Mesenchymal stem cell (in vitro differentiated cells and primary cell): ENCODE measurements at regions not wholly inside any gene's neighbourhood (a gene's known extent, or its start where the extent isn't known, plus 50 kb on each side); places are given as distances from the start of the nearest gene placed in this dataset.
"Not testable (repeated sequence)": the region's sequence is repeated elsewhere in the genome, so short reads cannot be mapped to it uniquely, and the experiment has no call there.

ENCODE experiments used
- DNase-seq: peaks from one replicate; pipeline ENCODE4 v3.0.0-alpha.2; 2013
- H2AFZ ChIP-seq: one replicate; pipeline ENCODE4 v1.6.1; 2013; ENCODE audit warnings: low read depth, mild to moderate bottlenecking, control low read depth, inconsistent platforms, low read length, moderate library complexity
- H2AK5ac ChIP-seq: 2 replicates; pipeline ENCODE4 v1.6.1; 2013; ENCODE audit warnings: low read length, moderate library complexity, mild to moderate bottlenecking, inconsistent platforms; ENCODE audit not compliant: severe bottlenecking
- H2BK120ac ChIP-seq: one replicate; pipeline ENCODE4 v1.6.1; 2013; ENCODE audit warnings: low read depth, mild to moderate bottlenecking, inconsistent platforms, low read length, moderate library complexity
- H2BK12ac ChIP-seq, 2 experiments: one replicate each; pipeline ENCODE4 v1.6.1; 2013; ENCODE audit warnings: inconsistent platforms in 2 of 2, low read length in 2 of 2, mild to moderate bottlenecking in 2 of 2, moderate library complexity in 2 of 2, control low read depth in 1 of 2
- H2BK15ac ChIP-seq: one replicate; pipeline ENCODE4 v1.6.1; 2013; ENCODE audit warnings: mild to moderate bottlenecking, low read depth, inconsistent platforms; ENCODE audit not compliant: poor library complexity, severe bottlenecking
- H2BK5ac ChIP-seq: 2 replicates; pipeline ENCODE4 v1.6.1; 2013; ENCODE audit warnings: low read depth, mild to moderate bottlenecking, low read length, control low read depth, inconsistent platforms; ENCODE audit not compliant: poor library complexity, severe bottlenecking
- H3K14ac ChIP-seq, 2 experiments: one replicate each; pipeline ENCODE4 v1.6.1; 2013; ENCODE audit warnings: inconsistent platforms in 2 of 2, low read length in 2 of 2, control low read depth in 1 of 2, mild to moderate bottlenecking in 1 of 2, moderate library complexity in 1 of 2
- H3K18ac ChIP-seq, 2 experiments: one replicate each; pipeline ENCODE4 v1.6.1; 2013; ENCODE audit warnings: inconsistent platforms in 2 of 2, low read length in 2 of 2, control low read depth in 1 of 2, low read depth in 1 of 2, mild to moderate bottlenecking in 1 of 2
- H3K23ac ChIP-seq, 2 experiments: one replicate each; pipeline ENCODE4 v1.6.1; 2013; ENCODE audit warnings: inconsistent platforms in 2 of 2, low read length in 2 of 2, mild to moderate bottlenecking in 2 of 2, moderate library complexity in 2 of 2, control low read depth in 1 of 2
- H3K27ac ChIP-seq: 2 replicates; pipeline ENCODE4 v1.5.1; 2013; ENCODE audit warnings: mild to moderate bottlenecking, moderate library complexity, low read length, control low read depth, inconsistent platforms; ENCODE audit not compliant: poor library complexity, severe bottlenecking
- H3K27me3 ChIP-seq, 2 experiments: 2 replicates each; pipeline versions ENCODE4 v1.6.1 to v1.7.0; 2013; ENCODE audit warnings: low read length in 2 of 2, mild to moderate bottlenecking in 2 of 2, moderate library complexity in 2 of 2, control low read depth in 1 of 2, inconsistent platforms in 1 of 2; ENCODE audit not compliant: control insufficient read depth in 1 of 2, insufficient read depth in 1 of 2
- H3K36me3 ChIP-seq, 2 experiments: 2 replicates each; pipeline versions ENCODE4 v1.6.1 to v1.7.0; 2013; ENCODE audit warnings: low read length in 2 of 2, control low read depth in 1 of 2, inconsistent platforms in 1 of 2, low read depth in 1 of 2, mild to moderate bottlenecking in 1 of 2; ENCODE audit not compliant: insufficient read depth in 2 of 2, control insufficient read depth in 1 of 2
- H3K4ac ChIP-seq, 2 experiments: one replicate each; pipeline ENCODE4 v1.6.1; 2013; ENCODE audit warnings: inconsistent platforms in 2 of 2, low read length in 2 of 2, mild to moderate bottlenecking in 2 of 2, moderate library complexity in 2 of 2, control low read depth in 1 of 2, low read depth in 1 of 2
- H3K4me1 ChIP-seq: 2 replicates; pipeline ENCODE4 v1.6.1; 2013; ENCODE audit warnings: low read depth, low read length, control low read depth; ENCODE audit not compliant: control insufficient read depth, insufficient read depth
- H3K4me2 ChIP-seq: 2 replicates; pipeline ENCODE4 v1.6.1; 2013; ENCODE audit warnings: low read length, mild to moderate bottlenecking, inconsistent platforms; ENCODE audit not compliant: poor library complexity, severe bottlenecking
- H3K4me3 ChIP-seq, 2 experiments: 2 replicates each; pipeline versions ENCODE4 v1.5.1 to v1.7.0; 2013; ENCODE audit warnings: low read length in 2 of 2, mild to moderate bottlenecking in 2 of 2, control low read depth in 1 of 2, low read depth in 1 of 2; ENCODE audit not compliant: insufficient read depth in 1 of 2
- H3K79me1 ChIP-seq: replicated peaks from 2 replicates; pipeline ENCODE4 v1.6.1; 2013; ENCODE audit warnings: mild to moderate bottlenecking, control low read depth, low read length, inconsistent platforms; ENCODE audit not compliant: poor library complexity, severe bottlenecking
- H3K9ac ChIP-seq: 2 replicates; pipeline ENCODE4 v1.7.0; 2013; ENCODE audit warnings: mild to moderate bottlenecking, low read length, moderate library complexity
- H3K9me3 ChIP-seq: 2 replicates; pipeline ENCODE4 v1.7.0; 2013; ENCODE audit warnings: mild to moderate bottlenecking, low read length; ENCODE audit not compliant: control insufficient read depth
- H4K8ac ChIP-seq: one replicate; pipeline ENCODE4 v1.6.1; 2013; ENCODE audit warnings: inconsistent platforms, mild to moderate bottlenecking, low read length, moderate library complexity
- H4K91ac ChIP-seq: one replicate; pipeline ENCODE4 v1.6.1; 2013; ENCODE audit warnings: mild to moderate bottlenecking, low read length, inconsistent platforms
- WGBS: methylation state at CpG from one replicate; pipeline ENCODE4 v1.1.7; 2013; ENCODE audit warnings: mixed read lengths; 5-methylcytosine and 5-hydroxymethylcytosine counted together

DNA sequence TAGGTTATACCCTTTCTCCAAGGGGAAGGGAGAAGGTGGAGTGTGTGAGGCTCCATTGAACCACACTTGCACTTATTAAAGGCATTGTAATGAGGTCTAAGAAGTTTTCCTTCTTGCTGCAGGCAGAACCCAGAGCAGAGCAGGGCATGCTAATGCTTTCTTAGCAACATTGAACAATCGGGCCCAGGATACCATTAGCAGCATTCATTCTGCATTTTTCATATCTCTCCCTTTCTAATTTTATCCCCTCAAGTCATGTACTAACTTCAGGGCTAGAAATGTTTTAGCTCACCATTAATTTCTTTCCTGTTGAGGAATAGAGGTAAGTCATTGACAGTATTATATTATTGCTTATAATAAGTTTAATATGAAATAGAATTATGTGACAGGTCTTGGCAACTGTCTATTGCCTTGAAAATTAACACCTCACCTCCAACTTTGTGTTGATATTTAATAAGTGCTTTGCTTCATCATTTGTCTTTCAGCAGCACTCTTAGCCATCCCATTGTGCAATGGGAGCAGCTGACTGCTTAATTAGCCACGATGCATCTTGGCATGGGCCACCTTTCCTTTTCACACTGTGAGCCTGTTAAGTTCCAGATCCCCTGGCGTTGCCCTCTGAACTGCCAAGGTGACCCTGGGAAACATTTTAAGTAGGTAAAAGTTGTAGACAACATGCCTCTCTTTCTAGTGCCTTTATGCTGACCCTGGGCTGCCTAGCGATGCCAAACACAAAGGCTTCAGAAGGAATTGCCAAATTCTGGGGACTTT is 300.8 kb upstream of the MEX3C start:
- no peak overlapping the region for H2BK12ac ChIP-seq
- H3K4me1 ChIP-seq, result no peaks in the 10 kb centered on the region
- DNase-seq, result no peak
- H3K9me3 ChIP-seq, result no peaks in the 10 kb centered on the region
- no peaks in the 10 kb centered on the region for H3K36me3 ChIP-seq
- no peak overlapping the region for H3K27ac ChIP-seq
- no peaks in the 10 kb centered on the region for H3K27me3 ChIP-seq
- no peak overlapping the region for H4K91ac ChIP-seq
- no peak overlapping the region for H2AFZ ChIP-seq
- no peak overlapping the region for H2BK15ac ChIP-seq
- no peak overlapping the region for H3K4ac ChIP-seq
- no peak overlapping the region for H3K4me3 ChIP-seq
- H3K79me1 ChIP-seq, result no peaks in the 10 kb centered on the region
- no peak overlapping the region for H3K18ac ChIP-seq
- no peak overlapping the region for H2BK5ac ChIP-seq
- H2AK5ac ChIP-seq, result no peak overlapping the region
- WGBS, result 66% methylated on average over 4 of the region's 4 CpGs
- no peak overlapping the region for H3K14ac ChIP-seq
- H3K9ac ChIP-seq, result no peak overlapping the region
- no peak overlapping the region for H3K4me2 ChIP-seq
- H3K23ac ChIP-seq, result no peak overlapping the region
- H4K8ac ChIP-seq, result no peak overlapping the region
- H2BK120ac ChIP-seq, result no peak overlapping the region

DNA sequence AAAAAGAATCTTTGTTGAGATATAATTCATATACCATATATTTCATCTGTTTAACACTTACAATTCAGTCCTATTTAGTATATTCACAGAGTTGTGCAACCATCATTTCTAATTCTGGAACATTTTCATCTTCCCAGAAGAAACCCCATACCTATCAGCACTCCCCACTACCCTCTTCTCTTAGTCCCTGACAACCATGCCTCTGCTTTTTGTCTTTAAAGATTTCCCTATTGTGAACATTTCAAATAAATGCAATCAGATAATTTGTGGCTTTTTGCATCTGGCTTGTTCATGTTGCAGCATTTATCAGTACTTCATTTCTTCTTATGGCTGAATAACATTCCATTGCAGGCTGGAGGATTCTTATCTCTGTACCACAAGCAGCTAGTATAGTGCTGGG is 305.9 kb upstream of the MEX3C start:
- Histone ChIP-seq H3K79me1 (no peaks in the 10 kb centered on the region), H3K14ac (no peak overlapping the region), H3K9me3 (peaks cover 8% of the 10 kb centered on the region), H3K9ac (no peak overlapping the region), H2BK15ac (no peak overlapping the region), H3K18ac (no peak overlapping the region), H3K23ac (no peak overlapping the region), H3K4ac (no peak overlapping the region), H4K8ac (no peak overlapping the region), H2BK5ac (no peak overlapping the region), H3K27ac (no peak overlapping the region), H3K36me3 (no peaks in the 10 kb centered on the region), H3K4me2 (no peak overlapping the region), H2BK120ac (no peak overlapping the region), H3K4me3 (no peak overlapping the region), H4K91ac (no peak overlapping the region), H2BK12ac (no peak overlapping the region), H2AFZ (no peak overlapping the region), H2AK5ac (no peak overlapping the region), H3K4me1 (no peaks in the 10 kb centered on the region), H3K27me3 (no peaks in the 10 kb centered on the region)
- DNase-seq, result no peak

DNA sequence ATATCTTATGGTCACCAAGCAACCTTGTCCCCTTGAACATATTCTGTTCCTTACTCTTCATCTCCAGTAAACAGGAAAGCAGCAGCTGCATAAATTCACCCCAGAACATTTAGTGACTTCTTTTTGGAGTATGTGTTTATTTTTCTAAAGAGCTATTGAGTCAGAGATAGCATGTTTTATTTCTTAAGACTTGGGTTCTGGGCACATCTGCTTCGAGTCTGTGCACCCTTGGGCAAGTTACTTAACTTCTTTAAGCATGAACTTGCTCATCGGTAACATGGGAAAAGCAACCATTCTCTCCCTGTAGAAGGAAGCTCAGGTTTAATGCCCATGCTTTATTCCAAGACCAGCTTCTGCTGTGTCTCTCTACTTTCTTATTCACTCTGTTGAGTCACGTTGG is 309.3 kb upstream of the MEX3C start:
- Histone ChIP-seq H3K4me3 (no peak overlapping the region), H4K91ac (no peak overlapping the region), H3K4me2 (no peak overlapping the region), H3K18ac (no peak overlapping the region), H2AK5ac (no peak overlapping the region), H3K9me3 (peaks cover 8% of the 10 kb centered on the region), H2AFZ (no peak overlapping the region), H3K9ac (no peak overlapping the region), H2BK120ac (no peak overlapping the region), H3K4ac (no peak overlapping the region), H4K8ac (no peak overlapping the region), H3K27me3 (no peaks in the 10 kb centered on the region), H3K14ac (no peak overlapping the region), H3K79me1 (no peaks in the 10 kb centered on the region), H3K23ac (no peak overlapping the region), H3K36me3 (no peaks in the 10 kb centered on the region), H2BK15ac (no peak overlapping the region), H3K27ac (no peak overlapping the region), H3K4me1 (no peaks in the 10 kb centered on the region), H2BK12ac (no peak overlapping the region), H2BK5ac (no peak overlapping the region)
- WGBS, result 52% methylated on average over 3 of the region's 3 CpGs
- peak; percentile 55 for DNase-seq

DNA sequence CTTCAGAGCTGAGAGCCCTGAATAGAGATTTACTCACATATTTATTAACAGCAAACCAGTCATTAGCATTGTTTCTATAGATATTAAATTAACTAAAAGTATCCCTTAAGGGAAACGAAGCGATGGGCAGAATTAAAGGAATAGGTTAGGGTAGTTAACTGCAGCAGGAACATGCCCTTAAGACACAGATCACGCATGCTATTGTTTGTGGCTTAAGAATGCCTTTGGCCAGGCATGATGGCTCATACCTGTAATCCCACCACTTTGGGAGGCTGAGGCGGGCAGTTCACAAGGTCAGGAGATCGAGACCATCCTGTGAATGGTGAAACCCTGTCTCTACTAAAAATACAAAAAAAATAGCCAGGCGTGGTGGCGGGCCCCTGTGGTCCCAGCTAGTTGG is 310.9 kb upstream of the MEX3C start:
- 88% methylated on average over 4 of the region's 7 CpGs for WGBS

More for the DNA sequence above, 310.9 kb upstream of the MEX3C start:
- H2AK5ac ChIP-seq, H2BK12ac ChIP-seq, H3K4ac ChIP-seq, H3K79me1 ChIP-seq, H3K27me3 ChIP-seq, H2BK15ac ChIP-seq, H3K4me2 ChIP-seq, H3K14ac ChIP-seq, DNase-seq, H2BK120ac ChIP-seq, H3K9ac ChIP-seq, H3K36me3 ChIP-seq, H2AFZ ChIP-seq, H3K18ac ChIP-seq, H4K8ac ChIP-seq, H3K4me3 ChIP-seq, H4K91ac ChIP-seq, H3K27ac ChIP-seq, H3K23ac ChIP-seq, H3K9me3 ChIP-seq, H2BK5ac ChIP-seq, H3K4me1 ChIP-seq: not testable (repeated sequence)
